ELR (cell line): ENCODE measurements at regions not wholly inside any gene's neighbourhood (a gene's known extent, or its start where the extent isn't known, plus 50 kb on each side); places are given as distances from the start of the nearest gene placed in this dataset.

ENCODE experiments used
- DNase-seq: peaks from one replicate; pipeline ENCODE4 v3.0.0-alpha.2; 2015; ENCODE audit warnings: low read depth

GRCh38 chr21:25024639-25025038, 582.6 kb downstream of the MRPL39 start:
- DNase-seq = no peak

DNA sequence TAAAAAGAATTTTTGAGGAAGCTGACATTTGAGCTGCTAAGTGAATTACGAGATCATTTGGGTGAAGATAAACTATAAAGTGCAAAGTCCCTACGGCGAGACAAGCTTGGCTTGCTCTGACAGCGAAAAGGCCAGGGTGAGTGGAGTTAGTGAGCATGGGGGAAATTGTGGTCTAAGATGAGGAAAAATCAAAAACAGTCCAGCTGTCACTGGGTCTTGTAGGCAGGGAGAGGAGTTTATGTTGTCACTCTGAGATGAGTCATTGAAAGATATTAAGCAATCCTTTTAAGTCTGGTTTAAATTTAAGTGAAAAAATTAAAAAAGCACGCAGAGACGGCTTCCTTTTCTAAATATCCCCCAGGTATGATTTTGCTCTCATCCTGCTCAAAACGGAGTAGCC, 601.9 kb downstream of the MRPL39 start:
- peak; percentile 40 for DNase-seq

DNA sequence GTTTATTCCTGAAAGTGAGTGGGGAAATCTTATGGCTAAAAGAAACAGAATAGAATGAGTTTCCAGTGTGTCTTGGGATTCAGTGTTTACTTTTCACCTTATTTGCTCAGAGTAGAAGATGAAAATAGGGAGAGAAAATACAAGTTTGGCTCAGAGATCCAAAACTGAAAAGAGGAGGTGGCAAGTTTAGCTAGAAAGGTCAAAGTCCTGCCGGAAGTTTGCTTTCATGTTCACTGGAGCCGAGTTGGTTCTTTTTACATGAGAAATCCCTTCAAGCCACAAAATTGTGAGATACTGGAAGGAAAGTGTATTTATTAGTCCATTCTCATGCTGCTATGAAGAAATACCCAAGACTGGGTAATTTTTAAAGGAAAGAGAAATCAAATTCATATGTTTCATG, 604.6 kb downstream of the MRPL39 start:
- no peak for DNase-seq

DNA sequence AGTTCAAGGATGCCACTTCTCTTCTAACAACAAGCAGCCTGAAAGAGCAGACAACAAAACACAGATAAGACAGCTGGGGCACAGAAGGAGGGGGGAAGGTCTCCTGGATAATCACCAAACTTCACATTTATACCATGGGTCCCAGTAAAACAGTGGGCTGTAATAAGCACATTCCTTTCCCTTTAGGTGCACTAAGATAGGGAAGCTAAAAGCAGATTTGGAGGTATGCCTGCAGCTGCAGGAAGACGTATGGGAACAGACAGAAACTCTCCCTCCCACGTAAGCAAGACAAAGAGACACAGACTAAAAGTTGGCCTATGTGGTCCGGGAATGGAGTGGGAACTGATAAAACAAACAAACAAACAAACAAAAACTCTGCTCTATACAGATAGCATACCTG, 612.1 kb downstream of the MRPL39 start:
- DNase-seq = no peak

DNA sequence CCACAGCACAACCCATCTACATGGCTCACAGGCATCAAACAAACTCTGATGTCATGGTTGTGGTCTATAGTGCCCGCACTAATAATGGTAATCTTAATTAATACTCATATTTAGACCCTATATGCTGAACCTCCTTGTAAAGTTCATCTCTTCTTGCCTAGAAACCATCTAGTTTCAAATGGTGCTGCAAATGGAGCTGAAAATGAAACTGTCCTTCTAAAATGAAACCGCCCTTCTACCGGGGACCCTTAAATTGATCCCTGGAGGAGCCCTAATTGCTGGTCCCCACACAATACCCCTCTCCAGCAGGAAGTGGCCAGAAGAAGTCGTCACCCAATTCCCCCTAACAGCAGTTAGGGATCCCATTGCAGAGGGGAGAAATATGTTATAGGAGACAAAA, 612.6 kb downstream of the MRPL39 start:
- DNase-seq = no peak

GRCh38 chr21:24989516-24989915, 617.8 kb downstream of the MRPL39 start:
- no peak for DNase-seq

DNA sequence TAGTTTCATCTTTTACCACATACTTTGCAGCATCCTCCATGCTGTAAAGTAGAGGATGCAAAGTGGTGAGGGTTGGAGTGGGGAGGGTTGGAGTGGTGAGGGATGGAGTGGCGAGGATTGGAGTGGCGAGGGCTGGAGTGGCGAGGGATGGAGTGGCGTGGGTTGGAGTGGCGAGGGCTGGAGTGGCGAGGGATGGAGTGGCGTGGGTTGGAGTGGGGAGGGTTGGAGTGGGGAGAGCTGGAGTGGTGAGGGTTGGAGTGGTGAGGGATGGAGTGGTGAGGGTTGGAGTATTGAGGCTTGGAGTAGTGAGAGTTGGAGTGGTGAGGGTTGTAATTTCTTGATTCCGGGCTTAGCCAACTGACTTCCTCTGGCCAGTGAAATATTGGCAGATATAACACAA, 618.3 kb downstream of the MRPL39 start:
- no peak for DNase-seq

GRCh38 chr21:24976238-24976637, 631.0 kb downstream of the MRPL39 start:
- no peak for DNase-seq

- no peak for DNase-seq
These were observed 638.2 kb downstream of the MRPL39 start for GRCh38 chr21:24969068-24969467.

DNA sequence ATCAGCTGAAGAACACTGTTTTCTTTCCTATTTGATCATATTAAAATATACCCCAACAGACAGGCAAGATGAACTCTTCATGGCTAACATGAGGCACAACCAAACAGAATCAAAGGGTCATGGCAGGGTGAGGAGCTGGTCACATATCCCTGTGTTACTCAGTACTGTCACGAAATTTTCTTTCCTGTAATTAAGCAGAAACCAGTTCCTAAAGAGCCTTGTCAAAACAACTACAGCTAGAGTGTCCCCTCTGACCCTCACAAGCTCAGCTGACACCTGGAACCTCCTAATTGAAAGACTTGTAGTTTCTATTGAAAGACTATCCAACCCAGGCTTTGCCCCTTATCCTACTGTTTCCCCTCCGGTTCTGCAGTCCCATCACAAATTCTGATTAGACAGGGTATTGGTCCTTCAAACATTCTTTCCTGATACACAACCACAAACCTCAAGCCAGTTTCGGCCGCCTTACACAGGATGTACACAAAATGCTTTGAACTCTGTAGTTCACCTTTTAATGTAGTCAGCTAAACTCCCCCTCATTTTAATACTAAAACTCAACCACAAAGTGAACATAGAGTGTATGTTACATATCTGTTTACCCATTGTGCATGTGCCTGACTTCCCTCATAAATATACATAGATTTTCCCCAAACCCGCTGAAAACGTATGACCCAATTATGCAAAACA, 651.9 kb downstream of the MRPL39 start:
- DNase-seq = no peak

DNA sequence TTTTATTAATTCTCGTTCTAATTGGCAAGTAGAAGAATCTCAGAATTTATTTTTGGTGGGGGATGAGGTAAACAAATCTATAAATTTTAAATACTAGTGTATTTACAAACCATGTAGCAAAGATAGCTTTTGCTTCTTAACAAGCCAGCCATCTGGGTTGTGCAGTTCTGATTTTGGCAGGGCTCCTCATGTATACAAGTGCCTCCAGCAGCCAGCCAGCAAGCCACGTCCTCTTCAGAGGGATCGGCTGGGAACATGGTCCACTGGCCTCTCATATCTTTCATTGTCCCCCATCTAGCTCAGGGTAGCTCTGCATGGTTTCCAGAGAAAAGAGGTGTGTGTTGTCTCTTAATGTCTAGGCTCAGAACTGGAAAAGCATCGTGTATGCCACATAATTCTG, 659.1 kb downstream of the MRPL39 start:
- no peak for DNase-seq

GRCh38 chr21:24945910-24946309, 661.4 kb downstream of the MRPL39 start:
- DNase-seq = no peak

DNA sequence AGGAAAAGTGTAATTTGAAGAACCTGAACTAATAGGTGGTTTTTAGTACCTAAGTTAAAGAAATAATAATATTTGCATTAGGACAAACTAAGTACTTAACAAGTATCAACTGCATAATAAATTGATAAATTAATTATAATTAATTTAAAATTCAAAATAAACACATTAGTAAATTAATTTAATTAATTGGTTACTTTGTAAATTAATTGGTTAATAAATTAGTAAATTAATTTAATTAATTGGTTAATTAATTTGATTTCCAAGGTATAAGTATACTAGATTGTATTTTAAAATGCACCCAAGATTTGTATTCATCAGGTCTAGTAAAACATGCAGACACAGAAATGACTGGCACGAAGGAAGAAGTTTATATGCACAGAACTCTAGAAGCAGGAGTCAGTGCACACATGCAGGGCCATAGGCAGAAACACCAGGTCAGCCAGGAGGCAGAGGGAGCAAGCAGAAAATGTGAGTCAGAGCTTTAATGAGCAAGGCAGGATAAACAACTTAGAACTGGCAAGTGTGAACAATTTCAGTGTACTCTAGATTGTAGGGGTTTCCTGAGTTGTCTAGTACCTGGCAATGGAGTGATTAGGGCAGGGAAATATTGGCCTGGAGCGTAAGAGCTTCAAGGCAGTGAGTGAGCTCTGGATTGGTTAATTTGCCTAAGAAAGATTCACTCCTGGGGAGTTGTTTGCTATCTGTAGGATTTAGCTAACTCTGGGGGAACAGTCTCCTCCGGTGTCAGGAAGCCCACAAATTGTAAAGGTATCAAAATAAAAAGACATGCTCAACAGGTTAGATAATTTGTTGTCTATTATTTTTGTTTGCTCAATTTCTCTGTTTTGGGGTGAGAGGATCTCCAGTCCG, 665.7 kb downstream of the MRPL39 start:
- DNase-seq = peak; percentile 37

- DNase-seq = no peak
These were observed 668.0 kb downstream of the MRPL39 start for GRCh38 chr21:24939291-24939690.

GRCh38 chr21:24938573-24938972, 668.7 kb downstream of the MRPL39 start:
- no peak for DNase-seq

DNA sequence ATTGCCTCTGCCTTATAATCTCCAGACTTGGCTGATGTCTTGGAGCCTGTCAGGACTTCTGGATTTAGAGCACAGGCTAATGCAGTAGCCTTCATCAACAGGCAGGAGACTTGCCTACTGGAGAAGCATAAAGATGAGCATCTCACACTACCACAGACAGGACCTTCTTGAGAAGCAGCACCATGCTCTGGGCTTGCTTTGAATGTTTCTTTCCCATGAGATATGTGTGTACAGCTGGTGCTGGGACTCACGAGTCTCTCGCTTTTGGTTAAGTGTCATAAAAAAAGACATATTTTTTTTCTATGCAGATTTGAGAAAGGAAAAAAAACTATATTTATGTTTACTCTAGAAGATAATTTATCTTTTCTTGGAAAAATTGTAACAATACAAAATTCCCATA, 671.3 kb downstream of the MRPL39 start:
- DNase-seq = no peak

DNA sequence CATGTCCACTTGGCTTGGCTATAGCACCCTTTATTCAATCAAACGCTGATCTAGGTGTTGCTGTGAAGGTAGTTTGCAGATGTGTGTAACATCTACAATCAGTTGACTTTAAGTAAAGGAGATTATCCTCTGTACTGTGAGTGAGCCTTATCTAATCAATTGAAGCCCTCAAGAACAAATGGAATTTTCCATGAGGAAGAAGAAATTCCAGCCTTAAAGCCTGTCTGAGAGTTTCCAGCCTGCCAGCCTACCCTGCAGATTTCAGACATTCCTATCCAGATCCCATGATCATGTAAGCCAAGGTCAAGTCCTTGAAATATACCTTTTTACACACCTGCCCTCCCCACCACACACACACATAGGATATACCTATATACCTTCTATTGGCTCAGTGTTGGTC, 696.7 kb downstream of the MRPL39 start:
- DNase-seq = no peak

- no peak for DNase-seq
These were observed 703.2 kb downstream of the MRPL39 start for GRCh38 chr21:24903994-24904635.

GRCh38 chr21:24899138-24899537, 708.1 kb downstream of the MRPL39 start:
- DNase-seq = no peak

GRCh38 chr21:24897883-24898282, 709.4 kb downstream of the MRPL39 start:
- DNase-seq = no peak

GRCh38 chr21:24896735-24897124, 710.6 kb downstream of the MRPL39 start:
- DNase-seq = no peak

DNA sequence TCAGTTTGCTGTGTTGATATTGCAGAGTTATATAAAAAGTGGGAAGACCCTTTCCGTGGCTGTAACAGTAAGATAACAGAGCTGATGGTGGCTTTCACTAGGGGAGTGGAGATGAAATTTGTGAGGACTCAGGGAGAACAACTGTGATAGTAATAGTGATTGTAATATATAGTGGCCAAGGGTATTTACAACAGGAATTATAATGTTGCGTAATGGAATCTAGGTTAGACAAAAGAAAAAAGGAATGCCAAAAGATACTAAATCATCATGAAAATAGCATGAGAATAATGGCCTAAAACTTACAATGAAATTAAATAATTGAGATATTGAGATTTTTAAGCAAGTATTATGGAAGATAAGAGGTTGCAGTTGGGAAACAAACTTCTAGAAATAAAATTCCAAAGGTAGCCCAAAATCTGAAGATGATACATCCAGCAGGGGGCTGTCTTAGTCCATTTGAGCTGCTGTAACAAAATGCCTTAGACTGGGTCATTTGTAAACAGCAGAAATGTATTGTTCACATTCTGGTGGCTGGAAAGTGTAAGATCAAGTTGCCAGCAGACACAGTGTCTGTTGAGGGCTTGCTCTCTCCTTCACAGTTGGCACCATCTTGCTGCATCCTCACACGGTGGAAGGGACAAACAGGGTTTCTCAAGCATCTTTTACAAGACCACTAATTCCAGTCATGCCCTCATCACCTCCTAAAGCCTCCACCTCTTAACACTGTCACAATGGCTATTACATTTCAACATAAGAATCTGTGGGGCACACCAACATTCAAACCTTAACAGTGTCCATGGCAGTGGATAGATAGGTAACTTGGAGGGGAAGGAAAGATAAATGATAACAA, 711.2 kb downstream of the MRPL39 start:
- DNase-seq = peak; percentile 48
